Stimulated activated naive CD8-positive, alpha-beta T cell treated with anti-CD3 and anti-CD28 coated beads, Interleukin-15, amount 100 ng/mL, for 72 hours (primary cell): ENCODE measurements at regions not wholly inside any gene's neighbourhood (a gene's known extent, or its start where the extent isn't known, plus 50 kb on each side); places are given as distances from the start of the nearest gene placed in this dataset.

Experiments
- ATAC-seq: fragments of 150-1000 bp; cut with Tn5 transposase; 2 replicates; pipeline ENCODE4 v1.10.0; 2021; ENCODE audit warnings: mild to moderate bottlenecking, moderate library complexity
- DNase-seq, 2 donors: peaks; one replicate each; pipeline ENCODE4 v3.0.0; 2021 to 2022
- H3K27ac Mint-ChIP-seq, 2 donors: one replicate each; pipeline ENCODE4 v1.8.0; 2022; ENCODE audit warnings: mild to moderate bottlenecking in 2 of 2, mixed read lengths in 2 of 2, moderate library complexity in 2 of 2
- H3K27me3 Mint-ChIP-seq: one replicate; pipeline ENCODE4 v1.8.0; 2022; ENCODE audit warnings: mixed read lengths
- H3K4me1 Mint-ChIP-seq: one replicate; pipeline ENCODE4 v1.8.0; 2022; ENCODE audit warnings: mild to moderate bottlenecking, mixed read lengths
- H3K4me3 Mint-ChIP-seq, 2 donors: one replicate each; pipeline ENCODE4 v1.8.0; 2022; ENCODE audit warnings: mild to moderate bottlenecking in 2 of 2, mixed read lengths in 2 of 2, moderate library complexity in 1 of 2
- H3K9me3 Mint-ChIP-seq, 2 donors: one replicate each; pipeline ENCODE4 v1.8.0; 2022; ENCODE audit warnings: mixed read lengths in 2 of 2

- DNase-seq, result no peak
- Mint-ChIP-seq H3K4me1 (peaks cover 10% of the 10 kb centered on the region), H3K27me3 (no peaks in the 10 kb centered on the region), H3K4me3 (no peak overlapping the region), H3K27ac (no peak overlapping the region), H3K9me3 (peaks cover 7 to 9% of the 10 kb centered on the region in 2 donors)
- no peak for ATAC-seq
Measured at GRCh38 chr3:30098653-30099455, 507.5 kb upstream of the TGFBR2 start.

- no peak overlapping the region for H3K27ac Mint-ChIP-seq
- peaks cover 6 to 11% of the 10 kb centered on the region in 2 donors for H3K9me3 Mint-ChIP-seq
- ATAC-seq (no peak), DNase-seq (no peak)
- H3K4me3 Mint-ChIP-seq, result no peak overlapping the region
- peaks cover 10% of the 10 kb centered on the region for H3K4me1 Mint-ChIP-seq
- peaks cover 12% of the 10 kb centered on the region for H3K27me3 Mint-ChIP-seq
Measured at GRCh38 chr3:30102356-30102755, 504.0 kb upstream of the TGFBR2 start.

- H3K27ac Mint-ChIP-seq, result no peak overlapping the region
- ATAC-seq (no peak), DNase-seq (no peak)
- peaks cover 9% of the 10 kb centered on the region for H3K4me1 Mint-ChIP-seq
- peaks cover 6 to 11% of the 10 kb centered on the region in 2 donors for H3K9me3 Mint-ChIP-seq
- H3K27me3 Mint-ChIP-seq, result peaks cover 12% of the 10 kb centered on the region
- H3K4me3 Mint-ChIP-seq, result no peak overlapping the region
Measured at GRCh38 chr3:30103186-30103585, 503.2 kb upstream of the TGFBR2 start.

- no peak overlapping the region for H3K27ac Mint-ChIP-seq
- H3K9me3 Mint-ChIP-seq, result peaks cover 6 to 8% of the 10 kb centered on the region in 2 donors
- peaks cover 12% of the 10 kb centered on the region for H3K27me3 Mint-ChIP-seq
- DNase-seq (no peak), ATAC-seq (no peak)
- H3K4me1 Mint-ChIP-seq, result peaks cover 6% of the 10 kb centered on the region
- H3K4me3 Mint-ChIP-seq, result no peak overlapping the region
Measured at GRCh38 chr3:30107531-30107930, 498.9 kb upstream of the TGFBR2 start.

GRCh38 chr3:30112411-30112810, 494.0 kb upstream of the TGFBR2 start:
- peaks cover 6% of the 10 kb centered on the region for H3K4me1 Mint-ChIP-seq
- H3K4me3 Mint-ChIP-seq, result no peak overlapping the region
- no peak for ATAC-seq
- peak overlapping the region in 1 of 2 donors; percentile 54 for H3K27ac Mint-ChIP-seq
- DNase-seq, result no peak
- H3K9me3 Mint-ChIP-seq, result no peaks in the 10 kb centered on the region
- H3K27me3 Mint-ChIP-seq, result no peaks in the 10 kb centered on the region

GRCh38 chr3:30112902-30113484, 493.4 kb upstream of the TGFBR2 start:
- Mint-ChIP-seq H3K4me1 (peaks cover 6% of the 10 kb centered on the region), H3K9me3 (no peaks in the 10 kb centered on the region), H3K27me3 (no peaks in the 10 kb centered on the region), H3K4me3 (no peak overlapping the region), H3K27ac (peak overlapping the region in 1 of 2 donors; percentile 15)
- ATAC-seq (no peak), DNase-seq (peak in 1 of 2 donors; percentile 5)

GRCh38 chr3:30113906-30114305, 492.5 kb upstream of the TGFBR2 start:
- ATAC-seq, result no peak
- H3K27me3 Mint-ChIP-seq, result no peaks in the 10 kb centered on the region
- peaks cover 6% of the 10 kb centered on the region for H3K4me1 Mint-ChIP-seq
- no peaks in the 10 kb centered on the region for H3K9me3 Mint-ChIP-seq
- DNase-seq, result no peak
- peak overlapping the region; percentile 2 to 42 for H3K27ac Mint-ChIP-seq
- H3K4me3 Mint-ChIP-seq, result no peak overlapping the region

GRCh38 chr3:30114918-30115317, 491.5 kb upstream of the TGFBR2 start:
- no peaks in the 10 kb centered on the region for H3K27me3 Mint-ChIP-seq
- no peak overlapping the region for H3K27ac Mint-ChIP-seq
- H3K4me1 Mint-ChIP-seq, result peaks cover 6% of the 10 kb centered on the region
- H3K4me3 Mint-ChIP-seq, result no peak overlapping the region
- ATAC-seq (no peak), DNase-seq (no peak)
- no peaks in the 10 kb centered on the region for H3K9me3 Mint-ChIP-seq

- no peak overlapping the region for H3K4me3 Mint-ChIP-seq
- no peak for ATAC-seq
- H3K27me3 Mint-ChIP-seq, result no peaks in the 10 kb centered on the region
- H3K9me3 Mint-ChIP-seq, result peaks cover 11 to 18% of the 10 kb centered on the region in 2 donors
- no peaks in the 10 kb centered on the region for H3K4me1 Mint-ChIP-seq
- H3K27ac Mint-ChIP-seq, result no peak overlapping the region
- DNase-seq, result no peak
Measured at GRCh38 chr3:30122359-30122758, 484.0 kb upstream of the TGFBR2 start.

- Mint-ChIP-seq H3K4me1 (no peaks in the 10 kb centered on the region), H3K27me3 (no peaks in the 10 kb centered on the region), H3K27ac (no peak overlapping the region), H3K4me3 (no peak overlapping the region), H3K9me3 (peaks cover 20 to 27% of the 10 kb centered on the region in 2 donors)
- ATAC-seq (no peak), DNase-seq (no peak)
Measured at GRCh38 chr3:30123224-30123623, 483.2 kb upstream of the TGFBR2 start.

- Mint-ChIP-seq H3K9me3 (peaks cover 25 to 31% of the 10 kb centered on the region in 2 donors), H3K4me1 (no peaks in the 10 kb centered on the region), H3K4me3 (no peak overlapping the region), H3K27ac (no peak overlapping the region), H3K27me3 (no peaks in the 10 kb centered on the region)
- no peak for ATAC-seq
- DNase-seq, result no peak
Measured at GRCh38 chr3:30123755-30124154, 482.6 kb upstream of the TGFBR2 start.

GRCh38 chr3:30124435-30125370, 481.7 kb upstream of the TGFBR2 start:
- no peak for ATAC-seq
- Mint-ChIP-seq H3K27ac (no peak overlapping the region), H3K9me3 (peaks cover 25 to 32% of the 10 kb centered on the region in 2 donors), H3K4me3 (no peak overlapping the region), H3K27me3 (no peaks in the 10 kb centered on the region), H3K4me1 (no peaks in the 10 kb centered on the region)
- no peak for DNase-seq

GRCh38 chr3:30129765-30130164, 476.6 kb upstream of the TGFBR2 start:
- Mint-ChIP-seq H3K27ac (no peak overlapping the region), H3K4me1 (no peaks in the 10 kb centered on the region), H3K9me3 (peaks cover 19 to 38% of the 10 kb centered on the region in 2 donors), H3K27me3 (no peaks in the 10 kb centered on the region), H3K4me3 (no peak overlapping the region)
- no peak for DNase-seq
- no peak for ATAC-seq

GRCh38 chr3:30130391-30130790, 476.0 kb upstream of the TGFBR2 start:
- Mint-ChIP-seq H3K4me3 (no peak overlapping the region), H3K27ac (no peak overlapping the region), H3K9me3 (peaks cover 19 to 38% of the 10 kb centered on the region in 2 donors), H3K4me1 (no peaks in the 10 kb centered on the region), H3K27me3 (no peaks in the 10 kb centered on the region)
- no peak for DNase-seq
- no peak for ATAC-seq

GRCh38 chr3:30131191-30131590, 475.2 kb upstream of the TGFBR2 start:
- ATAC-seq (no peak), DNase-seq (no peak)
- Mint-ChIP-seq H3K27ac (no peak overlapping the region), H3K4me1 (no peaks in the 10 kb centered on the region), H3K9me3 (peaks cover 19 to 41% of the 10 kb centered on the region in 2 donors), H3K4me3 (no peak overlapping the region), H3K27me3 (no peaks in the 10 kb centered on the region)
